GM12878 (cell line): ENCODE measurements at regions not wholly inside any gene's neighbourhood (a gene's known extent, or its start where the extent isn't known, plus 50 kb on each side); places are given as distances from the start of the nearest gene placed in this dataset.

Experiments
- EP300 ChIP-seq, 2 experiments: fragments of 150-350 bp in 1 of 2; IDR thresholded peaks; 2 replicates each; pipeline ENCODE4 v1.6.1; 2011 to 2012; ENCODE audit warnings: low read depth in 2 of 2, low read length in 2 of 2, borderline replicate concordance in 1 of 2, improper control_type of control experiment in 1 of 2, inconsistent platforms in 1 of 2; ENCODE audit not compliant: control insufficient read depth in 1 of 2
- POLR2A ChIP-seq: IDR thresholded peaks from 2 replicates; pipeline ENCODE4 v1.6.1; 2011; ENCODE audit warnings: low read depth, mild to moderate bottlenecking, low read length
- SIN3A ChIP-seq: IDR thresholded peaks from 2 replicates; pipeline ENCODE4 v1.6.1; 2012; ENCODE audit warnings: low read depth, low read length, improper control_type of control experiment

DNA sequence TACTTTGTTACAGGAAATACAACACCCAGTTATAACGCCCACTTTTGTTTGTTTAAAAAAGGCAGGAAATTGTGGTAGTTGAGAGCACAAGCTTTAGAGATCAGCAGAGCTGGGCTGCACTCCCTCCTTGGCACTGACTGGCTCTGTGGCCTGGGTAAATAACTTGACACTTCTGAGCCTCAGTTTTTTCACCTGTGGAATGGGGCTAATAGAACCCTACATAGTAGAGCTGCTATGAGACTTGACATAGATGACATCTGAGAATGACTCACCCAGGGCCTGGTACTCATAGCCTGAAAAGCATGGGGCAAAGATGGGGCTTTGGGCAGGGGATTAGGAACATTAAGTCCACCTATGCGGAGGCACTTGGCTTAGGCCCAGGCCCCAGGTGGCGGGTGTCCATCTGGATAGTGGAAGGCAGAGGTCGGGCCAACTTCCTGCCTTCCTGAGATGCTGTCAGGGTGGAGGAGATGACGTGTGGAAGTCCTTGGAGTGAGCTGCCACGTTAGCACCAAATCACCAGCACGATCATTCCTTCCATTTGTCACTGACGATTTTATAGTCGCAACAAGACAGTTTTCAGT is 159.1 kb downstream of the KATNAL1 start:
- TF ChIP-seq POLR2A (no peak), SIN3A (no peak), EP300 (IDR thresholded peaks at IDR 0.05; ENCODE audit: borderline replicate concordance in 1 of 2, control insufficient read depth in 1 of 2, low read depth in 2 of 2, low read length in 2 of 2) (no peak)
